Natural killer cell (primary cell): ENCODE measurements at regions not wholly inside any gene's neighbourhood (a gene's known extent, or its start where the extent isn't known, plus 50 kb on each side); places are given as distances from the start of the nearest gene placed in this dataset.

Experiments
- ATAC-seq, 3 donors: fragments of 150-1000 bp in 2 of 3; fragments of 200-7000 bp in 1 of 3; cut with Tn5 transposase; 1 replicate in 1 of 3; 2 replicates in 2 of 3; pipeline ENCODE4 v1.10.0; 2021; ENCODE audit warnings: mild to moderate bottlenecking in 2 of 3, moderate library complexity in 2 of 3
- DNase-seq, 2 donors: peaks; one replicate each; pipeline versions ENCODE4 v3.0.0 to v3.0.0-alpha.2; 2013 to 2021; ENCODE audit warnings: mixed read lengths in 1 of 2
- H3K27ac ChIP-seq: one replicate; pipeline ENCODE4 v1.5.1; 2013; ENCODE audit warnings: mild to moderate bottlenecking, low read length
- H3K27me3 ChIP-seq: one replicate; pipeline ENCODE4 v1.6.1; 2013; ENCODE audit warnings: low read length; ENCODE audit not compliant: control insufficient read depth, insufficient read depth
- H3K36me3 ChIP-seq: one replicate; pipeline ENCODE4 v1.6.1; 2013; ENCODE audit warnings: low read length; ENCODE audit not compliant: control insufficient read depth, insufficient read depth
- H3K4me1 ChIP-seq: one replicate; pipeline ENCODE4 v1.6.1; 2013; ENCODE audit warnings: low read length; ENCODE audit not compliant: control insufficient read depth, insufficient read depth
- H3K4me3 ChIP-seq: one replicate; pipeline ENCODE4 v1.5.1; 2013; ENCODE audit warnings: low read length
- H3K9me3 ChIP-seq: one replicate; pipeline ENCODE4 v1.6.1; 2013; ENCODE audit warnings: low read length; ENCODE audit not compliant: control insufficient read depth, insufficient read depth
- H3K27ac Mint-ChIP-seq, 2 donors: one replicate each; pipeline ENCODE4 v1.8.0; 2022; ENCODE audit warnings: mild to moderate bottlenecking in 2 of 2, mixed read lengths in 2 of 2, moderate library complexity in 1 of 2
- H3K27me3 Mint-ChIP-seq, 2 donors: one replicate each; pipeline ENCODE4 v1.8.0; 2022; ENCODE audit warnings: low read depth in 2 of 2, mixed read lengths in 2 of 2
- H3K36me3 Mint-ChIP-seq: one replicate; pipeline ENCODE4 v1.8.0; 2022; ENCODE audit warnings: mixed read lengths
- H3K4me1 Mint-ChIP-seq, 2 donors: one replicate each; pipeline ENCODE4 v1.8.0; 2022; ENCODE audit warnings: mixed read lengths in 2 of 2
- H3K4me3 Mint-ChIP-seq: one replicate; pipeline ENCODE4 v1.8.0; 2022; ENCODE audit warnings: mild to moderate bottlenecking, moderate library complexity, mixed read lengths
- H3K9me3 Mint-ChIP-seq, 2 donors: one replicate each; pipeline ENCODE4 v1.8.0; 2022; ENCODE audit warnings: mixed read lengths in 2 of 2
- WGBS: methylation state at CpG from one replicate; pipeline ENCODE4 v1.1.7; 2013; ENCODE audit warnings: missing lambda C conversion rate; ENCODE audit not compliant: insufficient coverage; 5-methylcytosine and 5-hydroxymethylcytosine counted together
- intact Hi-C: fragments of 100-400 bp; cut with micrococcal nuclease; formaldehyde crosslinking; loops from one replicate; pipeline ENCODE4 v1.14.2; 2022
- TF ChIP-seq, protein P1 (sequence below): fragments of 200-600 bp; IDR thresholded peaks from one replicate; pipeline ENCODE4 v1.8.0; 2022; ENCODE audit warnings: antibody characterized with exemption

GRCh38 chr16:86347090-86347489 lies 163.2 kb upstream of the FOXF1 start:
- Histone ChIP-seq H3K4me1 (no peaks in the 10 kb centered on the region), H3K4me3 (no peak overlapping the region), H3K27me3 (no peaks in the 10 kb centered on the region), H3K36me3 (no peaks in the 10 kb centered on the region), H3K27ac (no peak overlapping the region), H3K9me3 (no peaks in the 10 kb centered on the region)
- H3K27me3 Mint-ChIP-seq = peaks cover 54 to 97% of the 10 kb centered on the region in 2 donors
- H3K4me3 Mint-ChIP-seq = no peak overlapping the region
- H3K9me3 Mint-ChIP-seq = no peaks in the 10 kb centered on the region
- no peaks in the 10 kb centered on the region for H3K4me1 Mint-ChIP-seq
- no peak for ATAC-seq
- WGBS = 70% methylated on average over 3 of the region's 3 CpGs
- intact Hi-C loops = no loop called here
- no peak for DNase-seq
- H3K36me3 Mint-ChIP-seq = no peaks in the 10 kb centered on the region
- no peak overlapping the region for H3K27ac Mint-ChIP-seq
- TF ChIP-seq, protein P1, sequence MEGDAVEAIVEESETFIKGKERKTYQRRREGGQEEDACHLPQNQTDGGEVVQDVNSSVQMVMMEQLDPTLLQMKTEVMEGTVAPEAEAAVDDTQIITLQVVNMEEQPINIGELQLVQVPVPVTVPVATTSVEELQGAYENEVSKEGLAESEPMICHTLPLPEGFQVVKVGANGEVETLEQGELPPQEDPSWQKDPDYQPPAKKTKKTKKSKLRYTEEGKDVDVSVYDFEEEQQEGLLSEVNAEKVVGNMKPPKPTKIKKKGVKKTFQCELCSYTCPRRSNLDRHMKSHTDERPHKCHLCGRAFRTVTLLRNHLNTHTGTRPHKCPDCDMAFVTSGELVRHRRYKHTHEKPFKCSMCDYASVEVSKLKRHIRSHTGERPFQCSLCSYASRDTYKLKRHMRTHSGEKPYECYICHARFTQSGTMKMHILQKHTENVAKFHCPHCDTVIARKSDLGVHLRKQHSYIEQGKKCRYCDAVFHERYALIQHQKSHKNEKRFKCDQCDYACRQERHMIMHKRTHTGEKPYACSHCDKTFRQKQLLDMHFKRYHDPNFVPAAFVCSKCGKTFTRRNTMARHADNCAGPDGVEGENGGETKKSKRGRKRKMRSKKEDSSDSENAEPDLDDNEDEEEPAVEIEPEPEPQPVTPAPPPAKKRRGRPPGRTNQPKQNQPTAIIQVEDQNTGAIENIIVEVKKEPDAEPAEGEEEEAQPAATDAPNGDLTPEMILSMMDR = no peak

DNA sequence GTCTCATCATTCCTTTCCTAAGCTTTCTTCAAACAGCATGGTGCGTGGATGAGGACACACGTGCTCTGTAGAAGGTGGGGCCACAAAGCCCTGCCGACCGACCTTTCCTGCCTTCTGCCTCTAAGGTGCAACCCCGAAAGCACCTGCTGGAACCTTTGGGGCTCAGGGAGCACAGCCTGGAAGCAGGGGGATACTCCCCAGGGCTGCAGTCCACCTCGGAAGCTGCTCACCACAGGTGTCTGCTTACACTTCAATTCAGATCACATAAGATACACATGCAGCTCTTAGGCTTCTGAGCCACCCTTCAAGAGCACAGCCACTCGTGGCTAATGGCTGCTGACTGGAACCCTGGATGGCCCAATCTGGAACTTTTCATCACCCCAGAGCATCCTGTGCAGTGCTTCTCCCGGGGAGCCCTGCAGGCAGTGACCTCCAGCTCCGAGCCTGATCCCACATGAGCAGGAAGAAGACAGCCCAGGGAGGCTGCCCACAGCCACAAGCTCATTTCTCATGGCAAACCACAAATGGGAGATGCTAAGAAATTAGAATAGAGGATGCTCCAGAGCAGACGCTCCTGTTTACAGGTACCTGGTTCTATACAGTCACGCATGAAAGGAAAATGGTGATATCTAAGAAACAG lies 162.3 kb upstream of the FOXF1 start:
- 62% methylated on average over 11 of the region's 11 CpGs for WGBS

DNA sequence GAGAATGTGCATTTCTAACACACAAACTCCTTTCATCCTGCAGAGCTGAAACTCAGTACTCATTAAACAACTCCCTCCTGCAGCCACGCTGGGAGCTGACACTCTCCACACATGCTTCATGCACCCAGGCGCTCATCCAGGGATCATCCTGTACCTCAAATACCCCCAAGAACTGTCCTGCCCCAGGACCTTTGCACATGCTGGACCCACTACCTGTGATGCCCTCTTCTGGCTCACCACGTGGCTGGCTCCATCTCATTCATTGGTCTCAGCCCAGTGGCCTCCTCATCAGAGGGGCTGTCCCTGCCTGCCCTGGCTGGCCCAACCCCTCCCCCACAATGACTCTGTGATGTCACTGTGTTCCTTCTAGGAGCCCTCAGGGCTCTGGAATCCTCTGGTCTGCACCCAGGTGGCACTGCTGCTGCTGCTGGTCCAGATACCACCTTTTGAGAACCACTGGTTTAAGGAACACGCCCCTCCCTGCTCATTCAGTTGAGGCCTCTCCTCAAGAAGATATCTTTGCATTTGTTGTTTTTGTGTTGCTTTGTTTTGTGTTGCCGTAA lies 160.9 kb upstream of the FOXF1 start:
- Histone ChIP-seq H3K36me3 (no peaks in the 10 kb centered on the region), H3K4me3 (no peak overlapping the region), H3K27me3 (no peaks in the 10 kb centered on the region), H3K27ac (no peak overlapping the region), H3K9me3 (no peaks in the 10 kb centered on the region), H3K4me1 (no peaks in the 10 kb centered on the region)
- H3K4me1 Mint-ChIP-seq = no peaks in the 10 kb centered on the region
- H3K4me3 Mint-ChIP-seq = no peak overlapping the region
- intact Hi-C loops = no loop called here
- TF ChIP-seq, protein P1 = no peak
- H3K9me3 Mint-ChIP-seq = no peaks in the 10 kb centered on the region
- H3K36me3 Mint-ChIP-seq = no peaks in the 10 kb centered on the region
- no peak overlapping the region for H3K27ac Mint-ChIP-seq
- 74% methylated on average over 5 of the region's 5 CpGs for WGBS
- H3K27me3 Mint-ChIP-seq = peaks cover 56 to 87% of the 10 kb centered on the region in 2 donors
- DNase-seq (no peak), ATAC-seq (no peak)

More for the DNA sequence above, 162.3 kb upstream of the FOXF1 start:
- Histone ChIP-seq H3K27ac (no peak overlapping the region), H3K4me1 (no peaks in the 10 kb centered on the region), H3K36me3 (no peaks in the 10 kb centered on the region), H3K4me3 (no peak overlapping the region), H3K27me3 (no peaks in the 10 kb centered on the region), H3K9me3 (no peaks in the 10 kb centered on the region)
- Mint-ChIP-seq H3K4me3 (no peak overlapping the region), H3K27me3 (peaks cover 56 to 93% of the 10 kb centered on the region in 2 donors), H3K27ac (no peak overlapping the region), H3K36me3 (no peaks in the 10 kb centered on the region), H3K9me3 (no peaks in the 10 kb centered on the region), H3K4me1 (no peaks in the 10 kb centered on the region)
- DNase-seq (no peak), ATAC-seq (no peak)
- intact Hi-C loops = no loop called here
- TF ChIP-seq, protein P1 = no peak

DNA sequence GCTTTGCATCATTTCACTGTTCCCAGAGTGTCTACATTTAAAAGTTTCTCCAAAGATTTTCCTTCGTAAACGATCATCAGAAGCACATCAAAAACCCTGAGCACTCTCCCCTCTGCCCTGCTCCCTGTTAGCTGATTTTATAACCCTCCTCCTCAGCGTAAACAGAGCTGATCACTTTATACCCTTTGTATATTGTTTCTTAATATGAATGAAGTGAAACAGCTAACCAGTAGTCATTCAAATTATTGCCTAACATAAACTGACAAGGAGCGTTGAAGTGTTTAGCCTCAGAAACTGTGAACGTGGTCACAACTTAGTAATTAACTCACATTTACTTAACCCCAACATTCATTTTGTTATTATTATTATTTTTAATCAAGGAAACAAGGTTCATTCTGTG lies 160.0 kb upstream of the FOXF1 start:
- H3K27me3 Mint-ChIP-seq = peaks cover 54 to 81% of the 10 kb centered on the region in 2 donors
- intact Hi-C loops = no loop called here
- no peak overlapping the region for H3K27ac Mint-ChIP-seq

More for the DNA sequence above, 160.0 kb upstream of the FOXF1 start:
- no peaks in the 10 kb centered on the region for H3K9me3 Mint-ChIP-seq
- no peak overlapping the region for H3K27ac ChIP-seq
- H3K36me3 Mint-ChIP-seq = no peaks in the 10 kb centered on the region
- no peaks in the 10 kb centered on the region for H3K9me3 ChIP-seq
- no peak overlapping the region for H3K4me3 Mint-ChIP-seq
- DNase-seq (no peak), ATAC-seq (no peak)
- no peaks in the 10 kb centered on the region for H3K36me3 ChIP-seq
- no peaks in the 10 kb centered on the region for H3K4me1 Mint-ChIP-seq
- no peaks in the 10 kb centered on the region for H3K27me3 ChIP-seq
- H3K4me3 ChIP-seq = no peak overlapping the region
- 69% methylated on average over 4 of the region's 5 CpGs for WGBS
- no peaks in the 10 kb centered on the region for H3K4me1 ChIP-seq
- TF ChIP-seq, protein P1 = no peak
